ENCODE measurements at regions not wholly inside any gene's neighbourhood (a gene's known extent, or its start where the extent isn't known, plus 50 kb on each side); places are given as distances from the start of the nearest gene placed in this dataset.
A peak's percentile ranks its signal among the peaks of the same experiment; 100 is the strongest.

GRCh38 chr2:37782155-37782673, 110.8 kb upstream of the CDC42EP3 start:
- no peak for DNase-seq (ENCODE audit: low read depth)

- peak; percentile 43 for DNase-seq (ENCODE audit: low read depth)
These were observed 111.4 kb upstream of the CDC42EP3 start for GRCh38 chr2:37782721-37783371.

- DNase-seq (ENCODE audit: low read depth) = no peak
These were observed 112.1 kb upstream of the CDC42EP3 start for GRCh38 chr2:37783545-37783944.

- DNase-seq (ENCODE audit: low read depth) = no peak
These were observed 112.8 kb upstream of the CDC42EP3 start for GRCh38 chr2:37784071-37784758.

GRCh38 chr2:37784759-37785149, 113.3 kb upstream of the CDC42EP3 start:
- DNase-seq (ENCODE audit: low read depth) = no peak

GRCh38 chr2:37786191-37786698, 114.8 kb upstream of the CDC42EP3 start:
- no peak for DNase-seq (ENCODE audit: low read depth)

GRCh38 chr2:37786854-37787253, 115.4 kb upstream of the CDC42EP3 start:
- DNase-seq (ENCODE audit: low read depth) = no peak

GRCh38 chr2:37788602-37789209, 117.3 kb upstream of the CDC42EP3 start:
- no peak for DNase-seq (ENCODE audit: low read depth)

GRCh38 chr2:37790019-37790418, 118.6 kb upstream of the CDC42EP3 start:
- no peak for DNase-seq (ENCODE audit: low read depth)

GRCh38 chr2:37790462-37790861, 119.0 kb upstream of the CDC42EP3 start:
- no peak for DNase-seq (ENCODE audit: low read depth)

GRCh38 chr2:37792366-37792765, 120.9 kb upstream of the CDC42EP3 start:
- no peak for DNase-seq (ENCODE audit: low read depth)

GRCh38 chr2:37793004-37793403, 121.6 kb upstream of the CDC42EP3 start:
- no peak for DNase-seq (ENCODE audit: low read depth)

- peak; percentile 57 for DNase-seq (ENCODE audit: low read depth)
These were observed 123.3 kb upstream of the CDC42EP3 start for GRCh38 chr2:37794717-37795116.

- DNase-seq (ENCODE audit: low read depth) = no peak
These were observed 124.0 kb upstream of the CDC42EP3 start for GRCh38 chr2:37795456-37795855.

- peak; percentile 59 for DNase-seq (ENCODE audit: low read depth)
These were observed 124.5 kb upstream of the CDC42EP3 start for GRCh38 chr2:37795938-37796337.

- DNase-seq (ENCODE audit: low read depth) = no peak
These were observed 125.0 kb upstream of the CDC42EP3 start for GRCh38 chr2:37796481-37796880.

- DNase-seq (ENCODE audit: low read depth) = peak; percentile 82
These were observed 125.6 kb upstream of the CDC42EP3 start for GRCh38 chr2:37797081-37797480.

GRCh38 chr2:37798315-37799005, 126.6 kb upstream of the RMDN2 start:
- DNase-seq (ENCODE audit: low read depth) = no peak

- DNase-seq (ENCODE audit: low read depth) = no peak
These were observed 124.8 kb upstream of the RMDN2 start for GRCh38 chr2:37800176-37800858.

GRCh38 chr2:37802211-37802752, 122.8 kb upstream of the RMDN2 start:
- DNase-seq (ENCODE audit: low read depth) = no peak

- peak; percentile 74 for DNase-seq (ENCODE audit: low read depth)
These were observed 122.1 kb upstream of the RMDN2 start for GRCh38 chr2:37802899-37803379.

Measured in stromal cell of bone marrow (primary cell).